Vagina (tissue), 2 donors: ENCODE measurements at regions not wholly inside any gene's neighbourhood (a gene's known extent, or its start where the extent isn't known, plus 50 kb on each side); places are given as distances from the start of the nearest gene placed in this dataset.

Source experiments
- DNase-seq, 2 donors: peaks; one replicate each; pipeline ENCODE4 v3.0.0-alpha.2; 2017; ENCODE audit errors: extremely low spot score in 2 of 2
- H3K27ac ChIP-seq: fragments of 200-600 bp; sonication (generic); one replicate; pipeline ENCODE4 v1.5.1; 2019
- H3K27me3 ChIP-seq: fragments of 200-600 bp; sonication (generic); one replicate; pipeline ENCODE4 v1.5.1; 2019
- H3K36me3 ChIP-seq, 2 donors: fragments of 200-600 bp; sonication (generic); one replicate each; pipeline ENCODE4 v1.5.1; 2017 to 2019
- H3K4me1 ChIP-seq: fragments of 200-600 bp; sonication (generic); one replicate; pipeline ENCODE4 v1.5.1; 2019
- H3K4me3 ChIP-seq, 2 donors: fragments of 200-600 bp; sonication (generic); 1 replicate in 1 of 2; 2 replicates in 1 of 2; pipeline ENCODE4 v1.5.1; 2016 to 2019
- H3K9me3 ChIP-seq: fragments of 200-600 bp; sonication (generic); one replicate; pipeline ENCODE4 v1.5.1; 2019
- CTCF ChIP-seq, 3 experiments: fragments of 450-650 bp in 2 of 3; fragments of 200-600 bp in 1 of 3; sonication (generic) in 1 of 3; IDR thresholded peaks; one replicate each; pipeline ENCODE4 v1.5.1; 2017 to 2019; ENCODE audit warnings: antibody characterized with exemption in 3 of 3, mild to moderate bottlenecking in 2 of 3, moderate library complexity in 2 of 3
- POLR2A ChIP-seq, 2 donors: fragments of 450-650 bp; IDR thresholded peaks; one replicate each; pipeline ENCODE4 v1.6.1; 2017; ENCODE audit warnings: antibody characterized with exemption in 2 of 2, mild to moderate bottlenecking in 2 of 2, moderate library complexity in 2 of 2
- POLR2AphosphoS5 ChIP-seq, 2 donors: sonication (generic); formaldehyde crosslinking; IDR thresholded peaks; one replicate each; pipeline ENCODE4 v1.9.0; 2017; ENCODE audit warnings: antibody characterized with exemption in 2 of 2, mild to moderate bottlenecking in 2 of 2, low read depth in 1 of 2; ENCODE audit not compliant: insufficient read depth in 1 of 2
- intact Hi-C: fragments of 100-400 bp; cut with DNase I; formaldehyde crosslinking; loops from one replicate; pipeline ENCODE4 v1.15.1; 2023

GRCh38 chr3:159619341-159619885 lies 369.2 kb upstream of the IL12A start:
- Histone ChIP-seq H3K27ac (no peak overlapping the region), H3K4me3 (no peak overlapping the region), H3K36me3 (no peaks in the 10 kb centered on the region), H3K9me3 (no peaks in the 10 kb centered on the region), H3K4me1 (peaks cover 10% of the 10 kb centered on the region), H3K27me3 (no peaks in the 10 kb centered on the region)
- no peak for DNase-seq
- intact Hi-C loops = loop anchor here (10.0 kb wide), 1 partner anchor 185 kb away; no protein-coding TSS in a partner anchor
- no peak for TF ChIP-seq POLR2A (IDR thresholded peaks at IDR 0.05)

GRCh38 chr3:159620281-159620680 lies 368.4 kb upstream of the IL12A start:
- no peak for DNase-seq
- Histone ChIP-seq H3K4me3 (no peak overlapping the region), H3K4me1 (peaks cover 10% of the 10 kb centered on the region), H3K27ac (no peak overlapping the region), H3K36me3 (no peaks in the 10 kb centered on the region), H3K27me3 (no peaks in the 10 kb centered on the region), H3K9me3 (no peaks in the 10 kb centered on the region)
- TF ChIP-seq CTCF (IDR thresholded peaks at IDR 0.05) (no peak), POLR2AphosphoS5 (IDR thresholded peaks at IDR 0.05; ENCODE audit: insufficient read depth in 1 of 2, low read depth in 1 of 2) (no peak), POLR2A (IDR thresholded peaks at IDR 0.05) (no peak)
- intact Hi-C loops = no loop called here

- intact Hi-C loops = no loop called here
- Histone ChIP-seq H3K27ac (no peak overlapping the region), H3K27me3 (no peaks in the 10 kb centered on the region), H3K9me3 (no peaks in the 10 kb centered on the region), H3K4me1 (peaks cover 10% of the 10 kb centered on the region), H3K4me3 (no peak overlapping the region), H3K36me3 (no peaks in the 10 kb centered on the region)
- DNase-seq = no peak
- TF ChIP-seq POLR2A (IDR thresholded peaks at IDR 0.05) (no peak), CTCF (IDR thresholded peaks at IDR 0.05) (no peak), POLR2AphosphoS5 (IDR thresholded peaks at IDR 0.05; ENCODE audit: insufficient read depth in 1 of 2, low read depth in 1 of 2) (no peak)
Measured at GRCh38 chr3:159620873-159621272, 367.8 kb upstream of the IL12A start.

GRCh38 chr3:159624616-159625015 lies 364.0 kb upstream of the IL12A start:
- H3K4me1 ChIP-seq = peaks cover 7% of the 10 kb centered on the region
- TF ChIP-seq POLR2A (IDR thresholded peaks at IDR 0.05) (no peak), CTCF (IDR thresholded peaks at IDR 0.05) (no peak), POLR2AphosphoS5 (IDR thresholded peaks at IDR 0.05; ENCODE audit: insufficient read depth in 1 of 2, low read depth in 1 of 2) (no peak)
- no peaks in the 10 kb centered on the region for H3K9me3 ChIP-seq
- no peak for DNase-seq
- H3K27ac ChIP-seq = no peak overlapping the region
- H3K36me3 ChIP-seq = no peaks in the 10 kb centered on the region
- H3K4me3 ChIP-seq = no peak overlapping the region
- H3K27me3 ChIP-seq = no peaks in the 10 kb centered on the region
- intact Hi-C loops = no loop called here

GRCh38 chr3:159625594-159625993 lies 363.0 kb upstream of the IL12A start:
- Histone ChIP-seq H3K27me3 (no peaks in the 10 kb centered on the region), H3K4me3 (no peak overlapping the region), H3K27ac (no peak overlapping the region), H3K9me3 (no peaks in the 10 kb centered on the region), H3K4me1 (no peaks in the 10 kb centered on the region), H3K36me3 (no peaks in the 10 kb centered on the region)
- intact Hi-C loops = no loop called here
- TF ChIP-seq CTCF (IDR thresholded peaks at IDR 0.05) (no peak), POLR2AphosphoS5 (IDR thresholded peaks at IDR 0.05; ENCODE audit: insufficient read depth in 1 of 2, low read depth in 1 of 2) (no peak), POLR2A (IDR thresholded peaks at IDR 0.05) (no peak)
- DNase-seq = no peak
